Common myeloid progenitor, CD34-positive (primary cell): ENCODE measurements at regions not wholly inside any gene's neighbourhood (a gene's known extent, or its start where the extent isn't known, plus 50 kb on each side); places are given as distances from the start of the nearest gene placed in this dataset.

ENCODE experiments used
- CTCF ChIA-PET: fragments of 350-600 bp; sonication (Branson Sonifier 250); formaldehyde crosslinking; loops from one replicate; lab custom pipeline; 2021; ENCODE audit warnings: antibody characterized with exemption; lab: Charles Lee
- POLR2A ChIA-PET: fragments of 350-600 bp; sonication (Branson Sonifier 250); formaldehyde crosslinking; loops from one replicate; lab custom pipeline; 2021; ENCODE audit warnings: antibody characterized with exemption; lab: Charles Lee
- DNase-seq, 3 donors: peaks; one replicate each; pipeline versions ENCODE4 v3.0.0 to v3.0.0-alpha.2; 2013
- H3K27ac ChIP-seq, 2 experiments: 1 replicate in 1 of 2; 2 replicates in 1 of 2; pipeline ENCODE4 v1.7.0; 2013; ENCODE audit warnings: inconsistent platforms in 2 of 2, low read length in 2 of 2, mild to moderate bottlenecking in 2 of 2, low read depth in 1 of 2, moderate library complexity in 1 of 2; ENCODE audit not compliant: severe bottlenecking in 2 of 2, insufficient read depth in 1 of 2, poor library complexity in 1 of 2
- H3K27me3 ChIP-seq, 5 experiments: replicated peaks in 2 of 5; 1 replicate in 3 of 5; 2 replicates in 2 of 5; pipeline versions ENCODE4 v1.6.1 to v1.7.0; 2013; ENCODE audit warnings: low read length in 4 of 5, mild to moderate bottlenecking in 2 of 5, moderate library complexity in 2 of 5, inconsistent platforms in 1 of 5; ENCODE audit not compliant: insufficient read depth in 5 of 5, control insufficient read depth in 4 of 5
- H3K36me3 ChIP-seq, 4 experiments: 1 replicate in 2 of 4; 2 replicates in 2 of 4; pipeline versions ENCODE4 v1.6.1 to v1.7.0; 2013; ENCODE audit warnings: low read length in 3 of 4, control low read depth in 1 of 4, mild to moderate bottlenecking in 1 of 4; ENCODE audit not compliant: control insufficient read depth in 4 of 4, insufficient read depth in 4 of 4
- H3K4me1 ChIP-seq, 4 experiments: 1 replicate in 3 of 4; 2 replicates in 1 of 4; pipeline versions ENCODE4 v1.6.1 to v1.7.1; 2013; ENCODE audit warnings: low read length in 3 of 4, mild to moderate bottlenecking in 3 of 4, control low read depth in 1 of 4, inconsistent platforms in 1 of 4, moderate library complexity in 1 of 4; ENCODE audit not compliant: control insufficient read depth in 4 of 4, insufficient read depth in 4 of 4; ENCODE audit errors: control extremely low read depth in 1 of 4
- H3K4me3 ChIP-seq, 7 experiments: 1 replicate in 4 of 7; 2 replicates in 3 of 7; pipeline versions ENCODE4 v1.5.1 to v1.7.0; 2013; ENCODE audit warnings: mild to moderate bottlenecking in 7 of 7, low read length in 6 of 7, moderate library complexity in 6 of 7, inconsistent platforms in 2 of 7, low read depth in 2 of 7, control low read depth in 1 of 7; ENCODE audit not compliant: insufficient read depth in 4 of 7, control insufficient read depth in 1 of 7; ENCODE audit errors: extremely low read depth in 1 of 7
- H3K9me3 ChIP-seq, 5 experiments: 1 replicate in 4 of 5; 2 replicates in 1 of 5; pipeline versions ENCODE4 v1.6.1 to v1.7.1; 2013; ENCODE audit warnings: low read length in 4 of 5, mild to moderate bottlenecking in 2 of 5, inconsistent platforms in 1 of 5, low read depth in 1 of 5, moderate library complexity in 1 of 5; ENCODE audit not compliant: control insufficient read depth in 4 of 5, insufficient read depth in 2 of 5; ENCODE audit errors: control extremely low read depth in 1 of 5
- WGBS: methylation state at CpG from one replicate; pipeline ENCODE4 v1.1.5; 2013; ENCODE audit not compliant: insufficient coverage; 5-methylcytosine and 5-hydroxymethylcytosine counted together

- peaks cover 0 to 9% (median 8%) of the 10 kb centered on the region in 4 experiments for H3K4me1 ChIP-seq
Observed at GRCh38 chr12:124720004-124720680, 143.5 kb downstream of the SCARB1 start.

DNA sequence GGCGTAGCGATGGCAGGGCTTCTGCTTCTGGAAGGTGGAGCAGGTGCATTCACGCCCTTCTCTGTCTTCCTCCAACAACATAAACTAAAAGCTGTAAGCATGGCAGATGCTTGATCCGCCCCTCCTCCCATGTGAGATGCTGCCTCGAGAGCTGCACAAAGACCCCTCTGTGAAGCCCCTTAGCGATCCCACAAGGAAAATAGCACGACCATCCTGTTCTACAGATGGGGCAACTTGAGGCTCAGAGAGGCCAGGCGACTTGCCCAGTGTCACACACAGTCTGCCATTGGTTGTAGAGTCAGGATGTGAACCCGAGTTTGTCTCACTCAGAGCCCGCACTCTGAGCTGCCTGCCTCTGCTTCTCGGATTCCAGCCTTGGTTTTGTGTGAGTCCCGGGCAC, 144.4 kb downstream of the SCARB1 start:
- POLR2A ChIA-PET: no interaction called here
- no peaks in the 10 kb centered on the region for H3K36me3 ChIP-seq
- H3K27me3 ChIP-seq: no peaks in the 10 kb centered on the region
- DNase-seq: no peak
- CTCF ChIA-PET: no interaction called here
- no peak overlapping the region for H3K4me3 ChIP-seq
- peaks cover 0 to 13% (median 11%) of the 10 kb centered on the region in 4 experiments for H3K4me1 ChIP-seq
- no peak overlapping the region for H3K27ac ChIP-seq
- no peaks in the 10 kb centered on the region for H3K9me3 ChIP-seq
- WGBS: 95% methylated on average over 12 of the region's 12 CpGs

More at GRCh38 chr12:124720004-124720680, 143.5 kb downstream of the SCARB1 start:
- ChIA-PET POLR2A (no interaction called here), CTCF (interaction anchor here (0.8 to 2.4 kb wide), 3 partner anchors 12 to 115 kb away, joined by 3 to 6 read pairs (median 3); no protein-coding TSS in a partner anchor)
- Histone ChIP-seq H3K27me3 (no peaks in the 10 kb centered on the region), H3K9me3 (no peaks in the 10 kb centered on the region), H3K4me3 (no peak overlapping the region), H3K27ac (no peak overlapping the region), H3K36me3 (no peaks in the 10 kb centered on the region)
- WGBS: 91% methylated on average over 14 of the region's 14 CpGs
- no peak for DNase-seq

DNA sequence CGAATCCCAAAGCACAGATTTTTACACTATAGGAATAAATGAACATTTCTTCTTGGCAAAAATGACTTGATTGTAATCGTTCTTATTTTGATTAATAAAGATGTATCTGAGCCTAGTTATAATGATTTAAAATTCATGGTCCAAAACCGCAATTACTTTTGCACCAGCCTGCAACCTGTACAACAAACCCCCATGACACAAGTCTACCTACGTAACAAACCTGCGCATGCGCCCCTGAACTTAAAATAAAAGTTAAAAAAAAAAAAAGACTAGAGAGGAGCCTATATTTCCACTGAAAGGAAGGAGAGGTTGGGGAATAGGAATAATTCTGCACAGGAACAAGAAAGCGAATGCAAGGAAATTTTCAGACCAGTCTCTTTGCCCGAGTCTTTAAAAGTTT, 145.2 kb downstream of the SCARB1 start:
- H3K9me3 ChIP-seq: no peaks in the 10 kb centered on the region
- no peaks in the 10 kb centered on the region for H3K27me3 ChIP-seq
- H3K4me1 ChIP-seq: peaks cover 4 to 19% (median 18%) of the 10 kb centered on the region in 4 experiments
- 100% methylated on average over 2 of the region's 8 CpGs for WGBS
- no peak overlapping the region for H3K27ac ChIP-seq
- ChIA-PET POLR2A (no interaction called here), CTCF (no interaction called here)
- H3K36me3 ChIP-seq: no peaks in the 10 kb centered on the region
- no peak for DNase-seq
- H3K4me3 ChIP-seq: no peak overlapping the region

- peaks cover 4 to 24% (median 23%) of the 10 kb centered on the region in 4 experiments for H3K4me1 ChIP-seq
- H3K36me3 ChIP-seq: no peaks in the 10 kb centered on the region
- H3K9me3 ChIP-seq: no peaks in the 10 kb centered on the region
- ChIA-PET POLR2A (no interaction called here), CTCF (interaction anchor here (0.6 kb wide), 1 partner anchor 10 kb away, joined by 4 read pairs; no protein-coding TSS in a partner anchor)
- WGBS: 99% methylated on average over 11 of the region's 14 CpGs
- H3K4me3 ChIP-seq: no peak overlapping the region
- DNase-seq: no peak
- H3K27me3 ChIP-seq: no peaks in the 10 kb centered on the region
- H3K27ac ChIP-seq: no peak overlapping the region
Observed at GRCh38 chr12:124718036-124718435, 145.6 kb downstream of the SCARB1 start.

DNA sequence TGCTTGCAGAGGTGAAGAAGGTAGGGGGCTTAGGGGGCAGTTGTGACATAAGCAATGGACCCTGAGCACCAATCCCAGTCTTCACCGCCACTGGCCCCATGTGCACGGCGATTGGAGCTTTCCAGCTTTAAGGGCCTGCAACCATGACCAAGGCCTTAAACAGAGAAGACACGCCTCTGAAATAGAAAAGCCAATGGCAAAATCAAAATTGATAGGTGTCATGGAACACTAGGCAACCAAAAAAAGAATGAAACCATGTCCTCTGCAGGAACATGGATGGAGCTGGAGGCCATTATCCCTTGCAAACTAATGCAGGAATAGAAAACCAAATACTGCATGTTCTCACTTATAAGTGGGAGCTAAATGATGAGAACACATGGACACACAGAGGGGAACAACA, 146.3 kb downstream of the SCARB1 start:
- Histone ChIP-seq H3K27ac (no peak overlapping the region), H3K4me3 (no peak overlapping the region), H3K9me3 (no peaks in the 10 kb centered on the region), H3K36me3 (no peaks in the 10 kb centered on the region), H3K27me3 (no peaks in the 10 kb centered on the region), H3K4me1 (peaks cover 4 to 27% (median 25%) of the 10 kb centered on the region in 4 experiments)
- POLR2A ChIA-PET: no interaction called here
- WGBS: 98% methylated on average over 4 of the region's 4 CpGs
- CTCF ChIA-PET: interaction anchor here (0.6 kb wide), 1 partner anchor 10 kb away, joined by 4 read pairs; no protein-coding TSS in a partner anchor
- no peak for DNase-seq

- Histone ChIP-seq H3K4me3 (no peak overlapping the region), H3K27ac (no peak overlapping the region), H3K36me3 (no peaks in the 10 kb centered on the region), H3K4me1 (peaks cover 4 to 27% (median 25%) of the 10 kb centered on the region in 4 experiments), H3K27me3 (no peaks in the 10 kb centered on the region), H3K9me3 (no peaks in the 10 kb centered on the region)
- no peak for DNase-seq
- POLR2A ChIA-PET: no interaction called here
- 96% methylated on average over 22 of the region's 22 CpGs for WGBS
- CTCF ChIA-PET: no interaction called here
Observed at GRCh38 chr12:124716208-124717130, 147.2 kb downstream of the SCARB1 start.
